ENCODE measurements at regions not wholly inside any gene's neighbourhood (a gene's known extent, or its start where the extent isn't known, plus 50 kb on each side); places are given as distances from the start of the nearest gene placed in this dataset.

- Mint-ChIP-seq H3K27me3 (ENCODE audit: low read depth) (peaks cover under 1% of the 10 kb centered on the region), H3K36me3 (no peaks in the 10 kb centered on the region), H3K4me3 (no peak overlapping the region), H3K4me1 (peaks cover 16% of the 10 kb centered on the region), H3K27ac (no peak overlapping the region), H3K9me3 (peaks cover 10% of the 10 kb centered on the region)
- DNase-seq (ENCODE audit: low spot score in 2 of 2, unreplicated experiment in 2 of 2): no peak
- TF ChIP-seq CTCF (IDR thresholded peaks at IDR 0.05; ENCODE audit: unreplicated experiment): no peak
These were observed 50.8 kb upstream of the PHYHIPL start for GRCh38 chr10:59125666-59126065.

- no peak for TF ChIP-seq CTCF (IDR thresholded peaks at IDR 0.05; ENCODE audit: unreplicated experiment)
- Mint-ChIP-seq H3K4me1 (peaks cover 16% of the 10 kb centered on the region), H3K4me3 (no peak overlapping the region), H3K27ac (peak overlapping the region; percentile 52), H3K36me3 (no peaks in the 10 kb centered on the region), H3K27me3 (ENCODE audit: low read depth) (peaks cover 1% of the 10 kb centered on the region), H3K9me3 (peaks cover 4% of the 10 kb centered on the region)
- no peak for DNase-seq (ENCODE audit: low spot score in 2 of 2, unreplicated experiment in 2 of 2)
These were observed 50.2 kb upstream of the PHYHIPL start for GRCh38 chr10:59126261-59126660.
